RKO (cell line): ENCODE measurements at regions not wholly inside any gene's neighbourhood (a gene's known extent, or its start where the extent isn't known, plus 50 kb on each side); places are given as distances from the start of the nearest gene placed in this dataset.
"Not testable (repeated sequence)": the region's sequence is repeated elsewhere in the genome, so short reads cannot be mapped to it uniquely, and the experiment has no call there.

Experiments
- DNase-seq: peaks from one replicate; pipeline ENCODE4 v3.0.0-alpha.2; 2016; ENCODE audit warnings: low spot score

DNA sequence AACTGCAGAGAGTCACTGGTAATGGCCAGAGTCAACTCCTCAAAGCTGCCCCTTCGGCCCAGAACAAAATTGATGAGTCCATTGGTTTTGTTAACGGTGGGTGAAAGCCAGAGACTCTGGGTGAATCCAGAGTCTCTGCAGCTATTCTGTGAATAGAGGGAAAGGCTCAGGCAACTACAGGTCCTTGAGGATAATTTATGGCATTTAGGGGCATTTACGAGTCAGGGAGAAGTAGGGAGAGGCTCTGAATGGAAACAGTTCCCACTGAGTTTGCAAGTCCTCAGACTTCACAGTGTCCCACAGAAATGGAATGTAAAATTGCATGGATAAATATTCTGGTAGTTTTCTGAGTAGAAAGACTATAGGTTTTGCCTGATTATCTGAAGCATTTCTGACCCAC, 257.8 kb downstream of the SEC61B start:
- no peak for DNase-seq

DNA sequence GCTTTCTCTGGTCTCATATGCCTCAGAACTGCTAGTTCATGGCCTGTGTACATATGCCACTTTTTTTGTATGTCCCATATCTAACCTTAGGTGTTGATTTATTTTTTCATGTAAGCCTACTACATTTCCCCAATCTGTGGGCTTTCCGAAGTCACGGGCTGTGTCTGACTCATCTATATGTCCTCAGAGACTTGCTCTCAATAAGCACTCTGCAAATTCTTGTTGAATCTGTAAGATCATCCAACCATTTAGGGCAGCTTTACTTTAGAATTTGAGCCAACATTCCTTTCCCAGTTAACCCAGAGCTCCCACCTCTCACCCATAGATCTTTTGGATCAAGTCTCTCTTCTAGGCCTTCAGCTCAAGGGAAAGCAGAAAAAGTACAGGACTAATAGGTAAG, 263.4 kb downstream of the SEC61B start:
- no peak for DNase-seq

DNA sequence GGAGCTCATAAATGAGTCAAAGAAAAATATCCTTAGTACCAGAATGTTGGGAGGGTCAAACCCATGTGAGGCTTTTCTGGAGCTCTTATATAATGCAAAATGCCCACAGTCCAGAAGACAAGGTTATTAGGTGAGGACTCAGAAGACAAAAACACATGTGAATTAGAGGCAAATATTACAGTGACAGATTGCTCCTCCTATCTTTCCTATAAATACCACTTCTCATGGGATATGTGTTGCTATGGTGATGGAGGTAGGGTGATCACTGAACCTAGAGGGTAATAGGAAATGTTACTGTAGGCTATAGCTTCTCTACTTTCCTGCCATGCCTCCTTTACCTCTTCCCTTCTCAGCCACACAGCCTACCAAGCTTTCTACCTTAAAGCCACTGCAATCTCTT, 264.6 kb downstream of the SEC61B start:
- no peak for DNase-seq

DNA sequence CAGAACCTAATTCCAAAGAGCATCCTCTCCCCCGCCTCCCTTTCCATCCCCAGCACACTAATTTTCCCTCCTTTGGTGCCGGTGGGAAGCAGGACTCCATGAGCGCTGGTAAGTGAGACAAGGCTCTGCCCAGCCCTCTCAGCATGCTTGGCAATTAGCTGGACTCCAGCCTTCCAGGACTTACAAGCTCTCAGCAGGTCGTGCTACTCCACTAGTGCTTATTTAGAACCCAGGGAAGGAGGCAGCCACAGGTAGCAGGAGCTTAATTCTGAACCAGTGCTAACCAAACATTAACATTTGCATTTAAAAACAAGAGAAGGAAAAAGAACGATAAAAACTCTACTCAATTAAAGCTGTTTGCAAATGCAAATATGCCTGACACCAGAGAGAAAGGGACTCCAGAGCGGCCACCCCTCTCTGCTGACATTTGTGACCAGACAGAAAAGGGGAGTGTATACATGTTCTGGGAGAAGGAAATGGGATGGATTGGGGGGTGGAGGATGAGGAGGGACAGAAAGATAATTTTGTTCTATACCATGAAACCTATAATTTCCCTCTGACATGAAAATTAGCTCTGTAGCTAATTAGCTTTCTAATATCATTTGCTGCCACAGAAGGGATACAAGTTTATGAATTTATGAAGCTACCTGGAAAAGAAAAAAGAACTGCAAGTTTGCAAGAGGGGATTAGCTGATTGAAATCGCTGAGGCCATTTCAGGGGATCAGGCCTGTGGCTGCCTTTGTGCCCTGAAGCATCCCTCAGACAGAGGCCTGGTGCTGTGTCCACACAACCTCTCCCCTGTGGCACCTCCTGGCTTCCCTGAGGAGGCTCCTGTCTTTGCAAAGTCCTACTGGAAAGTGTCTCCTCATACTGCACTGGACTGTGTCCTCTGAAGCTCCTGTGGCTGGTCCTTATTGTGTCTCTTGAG, 266.3 kb downstream of the SEC61B start:
- no peak for DNase-seq

DNA sequence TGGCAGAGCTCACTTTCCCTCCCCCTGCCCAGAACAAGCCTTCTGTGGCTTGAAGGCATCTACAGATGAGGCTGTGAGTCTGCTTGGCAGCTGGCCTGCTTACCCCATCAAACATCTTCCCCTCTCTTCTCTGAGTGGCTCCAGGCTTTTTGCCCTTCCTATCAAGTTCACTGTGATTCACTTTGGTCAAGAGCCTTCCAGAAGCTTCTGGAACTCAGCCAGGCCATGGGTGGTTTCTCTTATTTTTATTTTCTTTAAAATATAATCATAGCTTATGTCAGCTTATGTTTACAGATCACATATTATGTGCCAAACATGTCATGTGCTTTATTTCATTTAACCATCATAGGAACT, 267.0 kb downstream of the SEC61B start:
- DNase-seq, result no peak

DNA sequence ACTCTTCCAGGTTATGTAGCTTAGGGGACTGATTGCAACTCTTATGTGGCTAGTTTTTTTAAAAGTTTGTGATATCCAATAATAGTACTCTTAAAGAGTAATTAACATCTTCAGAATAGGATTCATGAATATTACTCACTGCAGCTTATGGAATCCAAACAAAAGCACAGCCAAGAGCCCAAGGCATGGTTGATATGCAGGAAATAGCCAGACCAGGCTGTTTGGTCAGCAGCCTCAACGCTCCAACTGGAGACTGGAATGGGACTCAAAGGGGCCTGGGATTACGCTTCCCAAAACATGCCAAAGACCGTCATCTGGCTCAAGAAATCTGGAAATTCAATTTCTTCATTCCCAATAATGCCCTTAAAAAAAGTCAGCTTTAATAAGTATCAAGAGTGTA, 268.6 kb downstream of the SEC61B start:
- DNase-seq, result no peak

DNA sequence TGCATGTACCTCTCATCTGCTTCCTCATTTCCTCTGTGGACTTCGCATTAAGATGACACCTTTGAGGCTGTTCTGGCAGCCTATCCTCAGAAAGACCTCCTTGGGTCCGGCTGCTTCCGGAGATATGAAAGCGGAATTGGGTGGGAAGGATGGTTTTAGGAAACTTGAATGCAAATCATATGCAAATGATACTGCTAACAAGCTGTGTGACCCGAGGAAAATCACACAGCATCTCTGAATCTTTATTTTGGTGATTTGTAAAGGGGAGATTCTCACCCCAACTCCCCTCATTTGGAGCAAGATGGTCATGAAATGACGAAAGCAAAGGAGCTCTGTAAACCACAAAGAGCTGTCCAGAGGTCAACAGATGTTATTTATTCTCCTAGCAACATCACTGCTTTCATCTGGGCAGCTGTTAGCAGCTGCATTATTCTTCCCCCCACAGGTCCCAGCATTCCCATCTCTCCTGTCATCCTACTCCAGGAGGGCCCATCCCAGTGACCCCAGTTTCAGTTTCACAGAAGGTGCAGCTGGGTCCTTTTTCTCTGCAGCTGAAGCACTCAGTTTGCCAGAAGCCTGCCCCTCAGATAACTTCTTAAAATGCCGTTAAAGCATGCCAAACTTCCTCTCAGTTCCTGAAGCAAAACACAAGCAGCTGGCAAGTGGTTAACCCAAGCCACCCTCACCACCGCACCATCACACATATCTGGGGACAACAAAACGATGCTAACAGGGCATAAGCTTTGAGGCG, 269.5 kb downstream of the SEC61B start:
- DNase-seq, result no peak

DNA sequence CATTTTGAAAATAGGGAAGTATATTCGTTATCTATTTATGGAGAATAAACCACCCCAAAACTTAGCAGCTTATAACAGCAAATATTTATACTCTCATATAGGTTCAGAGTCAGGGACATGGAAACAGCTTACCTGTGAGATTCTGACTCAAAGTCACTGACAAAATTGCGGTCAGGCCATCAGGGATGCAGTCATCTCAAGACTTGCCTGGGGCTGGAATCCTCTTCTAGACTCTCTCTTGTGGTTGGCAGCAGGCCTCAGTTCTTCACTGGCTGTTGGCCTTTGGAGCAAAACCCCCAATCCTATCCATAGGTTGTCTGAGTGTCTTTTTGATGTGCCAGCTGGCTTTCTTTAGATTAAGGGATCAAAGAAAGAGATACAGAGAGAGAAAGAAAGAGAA, 275.6 kb downstream of the SEC61B start:
- DNase-seq, result no peak

DNA sequence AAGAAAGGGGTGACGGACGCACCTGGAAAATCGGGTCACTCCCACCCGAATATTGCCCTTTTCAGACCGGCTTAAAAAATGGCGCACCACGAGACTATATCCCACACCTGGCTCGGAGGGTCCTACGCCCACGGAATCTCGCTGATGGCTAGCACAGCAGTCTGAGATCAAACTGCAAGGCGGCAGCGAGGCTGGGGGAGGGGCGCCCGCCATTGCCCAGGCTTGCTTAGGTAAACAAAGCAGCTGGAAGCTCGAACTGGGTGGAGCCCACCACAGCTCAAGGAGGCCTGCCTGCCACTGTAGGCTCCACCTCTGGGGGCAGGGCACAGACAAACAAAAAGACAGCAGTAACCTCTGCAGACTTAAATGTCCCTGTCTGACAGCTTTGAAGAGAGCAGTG, 276.9 kb downstream of the SEC61B start:
- DNase-seq, result not testable (repeated sequence)

DNA sequence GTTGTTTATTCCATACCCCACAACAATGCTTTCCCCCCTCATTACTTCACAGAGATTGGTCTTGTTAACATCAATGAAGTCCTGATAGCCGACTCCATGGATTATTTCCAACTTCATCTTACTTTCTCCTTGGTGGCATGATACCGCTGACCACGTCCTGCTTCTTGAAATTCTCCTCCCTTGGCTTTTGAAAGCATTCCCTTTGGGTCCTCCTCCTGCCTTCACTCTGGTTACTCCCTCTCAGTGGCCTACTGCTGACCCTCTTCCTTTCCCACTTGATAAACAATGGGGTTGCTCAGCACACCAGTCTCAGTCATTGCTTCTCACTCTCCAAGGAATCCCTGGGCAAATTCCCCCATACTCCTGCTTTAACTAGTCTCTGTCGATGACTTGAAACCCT, 283.9 kb downstream of the SEC61B start:
- no peak for DNase-seq

DNA sequence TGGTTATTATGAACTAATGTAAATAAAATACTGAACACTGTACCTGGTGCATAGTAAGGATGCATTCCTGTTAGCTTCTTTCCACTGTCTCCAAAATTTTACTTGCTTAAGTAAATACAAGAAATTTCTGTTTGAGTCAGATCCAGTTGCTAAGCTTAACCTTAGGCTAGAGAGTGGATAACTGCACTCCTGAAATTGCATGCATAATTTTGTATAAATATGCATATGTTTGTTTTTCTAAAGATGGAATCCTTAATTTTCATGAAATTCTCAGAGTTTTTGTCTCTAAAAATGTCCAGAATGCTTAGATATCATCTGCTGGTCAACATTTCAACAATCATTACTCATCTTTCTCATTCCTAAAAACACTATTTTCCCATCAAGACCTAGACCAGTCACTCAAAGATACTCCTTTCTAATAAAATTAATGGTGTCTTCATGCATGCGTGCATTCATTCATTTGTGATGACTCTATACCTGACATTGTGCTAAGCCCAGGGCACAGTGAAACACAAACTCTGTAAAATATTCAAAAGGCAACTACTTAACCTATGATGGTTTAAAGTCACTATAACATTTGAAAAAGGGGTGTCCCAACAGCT, 284.8 kb downstream of the SEC61B start:
- DNase-seq, result no peak

DNA sequence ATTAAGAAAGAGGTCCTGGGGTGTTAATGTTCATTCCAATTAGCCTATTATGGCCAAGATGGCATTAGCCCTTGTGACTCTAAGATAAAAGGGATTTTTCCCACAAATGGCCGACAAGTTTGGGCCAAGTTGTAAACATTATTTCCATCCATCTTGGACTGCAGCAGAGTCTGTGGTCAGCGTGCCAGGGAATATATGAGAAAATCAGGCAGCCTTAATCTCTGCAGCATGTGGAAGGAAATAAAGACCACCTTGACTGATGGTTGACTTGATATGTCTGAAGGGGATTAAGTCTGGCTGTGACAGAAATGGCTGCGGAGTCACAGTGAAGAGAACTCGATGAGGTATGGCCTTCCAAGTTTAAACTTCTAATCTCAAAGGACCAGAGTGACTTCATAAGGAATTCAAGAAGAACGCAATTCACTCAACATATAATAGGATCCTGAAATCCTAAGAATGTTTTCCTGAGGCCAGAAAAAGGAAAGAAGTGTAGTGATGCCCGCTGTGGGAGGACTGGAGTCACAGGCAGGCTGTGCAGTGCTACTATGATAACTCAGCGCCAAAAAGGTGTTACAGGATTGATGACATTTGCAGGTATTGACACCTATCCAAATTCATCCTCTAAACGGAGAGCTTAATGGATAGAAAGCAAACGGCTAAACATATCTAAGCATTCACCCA, 287.1 kb downstream of the SEC61B start:
- no peak for DNase-seq

DNA sequence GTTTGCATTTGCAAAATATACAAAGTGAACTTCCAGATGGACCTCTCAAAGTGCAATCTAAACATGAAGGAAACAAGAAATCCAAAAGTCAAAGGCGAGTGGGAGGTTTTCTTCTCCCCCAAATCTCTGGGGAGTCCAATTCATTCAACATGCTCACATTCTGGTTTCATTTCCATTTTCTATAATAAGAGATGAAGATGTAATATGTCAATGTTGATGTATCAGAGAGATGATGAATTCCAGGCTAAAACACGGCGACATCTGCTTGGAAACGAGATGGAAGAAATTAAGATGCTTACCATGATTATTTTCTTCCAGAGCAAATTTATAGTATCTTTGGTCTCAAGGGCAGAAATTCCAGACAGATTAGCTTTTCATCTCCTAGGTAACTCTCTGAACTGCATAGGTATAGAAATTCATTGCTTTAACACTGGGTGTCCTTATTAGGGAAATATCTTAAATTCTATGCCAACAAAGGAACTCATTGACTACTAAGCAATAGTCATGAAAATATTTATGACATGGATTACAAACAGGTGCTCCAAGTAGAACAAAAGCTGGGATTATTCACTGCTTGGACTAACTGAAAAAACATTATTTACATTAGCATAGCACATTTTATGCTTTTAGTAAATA, 287.9 kb downstream of the SEC61B start:
- no peak for DNase-seq

DNA sequence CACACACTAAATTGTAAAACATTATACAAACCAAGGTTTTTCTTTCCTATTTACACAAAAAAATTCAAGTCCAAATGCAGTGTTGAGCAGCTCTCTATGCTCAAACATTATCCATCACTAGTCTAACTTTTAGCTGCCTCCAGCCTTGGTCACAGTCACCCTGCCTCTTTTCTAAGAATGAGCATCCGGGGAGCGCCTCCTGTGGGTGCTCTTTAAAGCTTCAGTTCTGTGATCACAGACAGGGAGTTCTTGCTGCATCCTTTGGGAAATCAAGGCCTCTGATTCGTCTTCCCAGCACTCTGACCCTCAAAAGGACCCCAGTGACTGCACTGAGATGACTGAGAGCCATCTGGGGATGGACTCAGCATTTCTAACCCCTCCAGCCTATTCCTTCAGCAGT, 289.6 kb downstream of the SEC61B start:
- DNase-seq, result no peak

DNA sequence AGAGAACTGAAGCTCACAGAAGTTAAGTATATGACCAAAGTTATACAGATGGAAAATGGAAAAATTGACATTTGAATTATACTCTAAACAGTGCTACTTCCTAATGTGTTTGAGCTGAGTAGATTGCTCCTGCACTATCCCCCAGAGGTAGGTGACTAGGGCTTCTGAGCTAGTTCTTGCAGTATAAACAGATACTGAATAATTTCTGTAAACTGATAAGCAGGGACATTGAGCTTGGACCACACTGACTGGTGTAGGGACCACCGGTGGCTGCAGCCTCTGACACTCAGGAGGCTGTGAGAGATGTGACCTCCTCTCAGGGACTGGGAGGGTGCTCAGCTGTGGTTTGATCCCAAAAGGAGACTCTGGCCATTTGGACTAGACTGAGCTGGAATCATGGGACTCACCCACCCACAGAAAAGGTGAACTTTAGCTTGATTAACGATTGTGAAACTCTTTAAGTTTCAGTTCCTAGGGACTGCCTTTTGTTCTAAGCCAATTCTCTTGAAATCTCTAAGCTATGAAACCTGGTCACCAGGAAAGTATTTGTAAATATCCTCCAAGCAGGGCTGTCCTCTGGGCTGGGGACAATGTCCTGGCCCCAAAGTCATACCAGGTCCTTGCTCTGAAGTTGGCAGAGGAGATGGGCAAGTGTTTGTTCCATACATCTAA, 291.5 kb downstream of the SEC61B start:
- DNase-seq, result no peak

DNA sequence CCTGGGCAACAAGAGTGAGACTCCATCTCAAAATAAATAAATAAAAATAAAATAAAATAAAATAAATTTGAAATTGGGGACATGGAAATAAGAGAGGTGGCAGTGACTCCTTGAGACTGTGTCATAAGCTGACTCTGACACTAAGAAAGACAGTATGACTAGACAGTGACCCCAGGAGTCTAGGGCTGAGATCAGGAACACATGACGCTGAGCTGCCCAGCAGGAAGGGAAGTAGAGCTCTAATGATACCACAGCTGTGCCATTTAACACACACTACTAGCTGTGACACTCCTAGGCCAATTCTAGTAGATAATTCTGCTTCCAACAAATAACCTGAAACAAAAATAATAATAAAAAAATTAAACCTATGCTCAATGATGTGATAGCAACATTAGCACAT, 293.0 kb downstream of the SEC61B start:
- DNase-seq, result no peak

DNA sequence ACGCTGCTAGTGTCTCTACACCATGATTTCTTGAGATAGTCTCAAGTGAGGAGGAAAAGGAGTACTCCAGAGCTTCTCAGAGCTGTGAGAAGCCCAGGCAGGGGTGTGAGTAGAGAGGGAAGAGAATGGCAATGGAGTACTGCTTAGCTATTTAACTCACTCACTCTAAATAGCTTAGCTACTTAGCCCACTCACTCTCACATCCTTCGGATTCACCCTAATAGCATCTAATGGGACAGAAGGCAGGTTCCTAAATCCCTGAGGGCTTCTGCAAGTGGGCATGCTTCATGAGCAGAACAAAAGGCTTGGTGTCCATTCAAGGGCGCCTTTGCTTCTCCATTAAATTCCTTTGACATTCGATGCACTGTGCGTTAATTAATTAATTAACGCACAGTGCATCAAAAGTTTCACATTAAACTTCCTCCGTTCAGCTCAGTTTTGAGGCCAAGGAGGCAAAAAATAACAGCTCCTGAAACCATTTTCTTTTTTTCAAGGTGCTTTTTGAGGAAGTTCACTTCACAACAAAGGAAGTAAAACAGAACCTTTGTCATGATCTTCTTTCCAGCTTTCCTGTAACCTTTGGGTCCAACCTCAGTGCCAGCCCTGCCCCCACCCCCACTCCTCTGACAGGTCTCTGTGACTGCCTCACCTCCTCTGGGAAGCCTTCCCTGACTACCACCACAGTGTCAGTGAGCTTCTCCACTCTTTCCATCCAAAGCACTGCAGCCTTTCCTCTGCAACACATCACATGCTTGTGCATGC, 294.0 kb downstream of the SEC61B start:
- DNase-seq, result no peak

DNA sequence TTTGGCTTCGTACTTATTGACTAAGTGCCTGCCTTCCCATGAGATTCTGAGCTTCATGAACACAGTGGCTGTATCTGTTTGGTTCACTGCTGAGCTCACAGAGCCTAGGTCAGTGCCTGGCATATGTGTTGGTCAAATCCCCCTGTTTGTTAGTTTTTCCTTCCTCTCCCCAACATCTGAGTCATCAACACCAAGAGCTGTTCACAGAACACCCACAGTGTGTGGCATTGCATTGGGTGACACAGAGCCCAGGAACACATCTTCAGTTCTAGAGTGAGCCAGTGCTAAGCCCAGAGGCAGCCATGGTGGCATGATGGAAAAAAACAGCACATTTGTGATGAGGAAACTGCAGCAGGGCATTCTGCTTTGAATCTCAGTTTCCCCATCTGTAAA, 294.6 kb downstream of the SEC61B start:
- DNase-seq, result peak; percentile 9

DNA sequence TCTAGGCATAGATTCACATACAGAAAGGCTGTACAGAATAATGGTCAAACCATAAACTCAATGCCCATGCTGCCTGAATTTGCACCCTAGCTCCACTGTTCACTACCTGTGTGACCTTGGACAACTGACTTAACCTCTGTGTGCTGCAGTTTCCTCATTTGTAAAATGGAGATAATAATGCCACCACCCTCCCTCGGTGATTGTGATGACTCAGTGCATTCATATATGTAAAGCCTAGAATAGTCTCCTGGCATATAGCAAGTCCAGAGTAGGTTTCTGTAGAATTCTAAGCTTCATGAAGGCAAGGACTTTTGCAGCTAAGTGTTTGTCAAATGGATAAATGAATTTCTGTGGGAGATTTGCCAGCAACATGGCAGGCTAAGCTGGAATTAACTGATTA, 297.8 kb upstream of the NR4A3 start:
- no peak for DNase-seq

DNA sequence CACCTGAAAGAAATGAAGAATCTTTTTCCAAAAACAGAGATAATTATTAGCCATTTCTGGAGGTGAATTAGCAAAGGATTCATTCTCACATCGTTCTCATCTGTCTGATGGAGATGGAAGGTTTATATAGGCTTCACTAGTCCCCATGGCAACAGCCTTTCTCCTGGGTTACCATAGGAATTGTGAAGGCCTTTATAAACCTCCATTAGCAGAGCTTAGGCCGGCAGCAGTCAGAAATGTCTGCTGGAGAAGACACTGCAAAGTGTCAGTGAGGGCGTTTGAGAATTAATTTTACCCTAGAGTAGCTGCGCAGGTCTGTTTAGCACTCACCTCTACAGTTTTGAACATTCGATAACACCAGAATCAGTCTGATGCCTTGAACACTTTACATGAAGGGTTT, 290.4 kb upstream of the NR4A3 start:
- no peak for DNase-seq

DNA sequence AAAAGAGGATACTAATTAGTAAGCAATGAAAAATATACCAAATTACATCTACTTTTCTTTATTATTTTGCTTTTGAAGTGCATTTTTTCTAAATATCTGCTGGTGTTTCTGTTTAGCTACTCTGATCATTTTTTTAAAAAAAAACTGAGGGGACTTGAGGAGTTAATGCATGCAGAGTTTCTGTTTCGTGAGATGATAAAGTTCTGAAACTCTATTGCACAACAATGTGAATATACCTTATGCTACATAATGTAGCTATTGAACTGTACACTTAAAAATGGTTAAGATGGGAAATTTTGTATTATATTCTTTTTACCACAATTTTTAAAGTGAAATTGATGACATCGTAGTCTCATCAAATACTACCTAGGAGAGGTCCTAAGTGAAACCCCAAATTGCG, 288.3 kb upstream of the NR4A3 start:
- no peak for DNase-seq
